C4-2B (cell line): ENCODE measurements at regions not wholly inside any gene's neighbourhood (a gene's known extent, or its start where the extent isn't known, plus 50 kb on each side); places are given as distances from the start of the nearest gene placed in this dataset.

Experiments used
- ZFX ChIP-seq: fragments of 450-650 bp; IDR thresholded peaks from 2 replicates; pipeline ENCODE4 v1.6.1; 2017
- TF ChIP-seq, protein P1 (sequence below): fragments of 450-650 bp; conservative IDR thresholded peaks from 2 replicates; pipeline ENCODE4 v1.5.1; 2017; ENCODE audit warnings: mild to moderate bottlenecking

DNA sequence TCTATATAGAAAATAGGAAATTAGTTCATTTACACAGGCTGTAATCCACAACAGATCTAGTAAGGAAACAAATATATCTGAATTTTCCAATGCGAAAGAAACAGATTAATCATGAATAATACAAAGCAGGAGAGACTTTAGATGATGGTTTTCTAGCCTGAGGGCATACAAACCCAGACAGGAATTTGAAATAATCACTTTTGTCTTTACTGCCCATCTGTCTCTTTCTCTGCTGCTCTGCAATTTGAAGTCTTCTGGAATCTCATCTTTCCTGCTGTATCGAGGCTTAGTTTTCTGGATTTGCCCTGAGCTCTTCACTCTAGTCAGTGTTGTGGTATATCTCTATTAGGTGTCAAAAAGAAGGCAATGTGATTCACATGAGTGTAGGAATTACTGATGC, 711.8 kb upstream of the FAM241A start:
- TF ChIP-seq, protein P1, sequence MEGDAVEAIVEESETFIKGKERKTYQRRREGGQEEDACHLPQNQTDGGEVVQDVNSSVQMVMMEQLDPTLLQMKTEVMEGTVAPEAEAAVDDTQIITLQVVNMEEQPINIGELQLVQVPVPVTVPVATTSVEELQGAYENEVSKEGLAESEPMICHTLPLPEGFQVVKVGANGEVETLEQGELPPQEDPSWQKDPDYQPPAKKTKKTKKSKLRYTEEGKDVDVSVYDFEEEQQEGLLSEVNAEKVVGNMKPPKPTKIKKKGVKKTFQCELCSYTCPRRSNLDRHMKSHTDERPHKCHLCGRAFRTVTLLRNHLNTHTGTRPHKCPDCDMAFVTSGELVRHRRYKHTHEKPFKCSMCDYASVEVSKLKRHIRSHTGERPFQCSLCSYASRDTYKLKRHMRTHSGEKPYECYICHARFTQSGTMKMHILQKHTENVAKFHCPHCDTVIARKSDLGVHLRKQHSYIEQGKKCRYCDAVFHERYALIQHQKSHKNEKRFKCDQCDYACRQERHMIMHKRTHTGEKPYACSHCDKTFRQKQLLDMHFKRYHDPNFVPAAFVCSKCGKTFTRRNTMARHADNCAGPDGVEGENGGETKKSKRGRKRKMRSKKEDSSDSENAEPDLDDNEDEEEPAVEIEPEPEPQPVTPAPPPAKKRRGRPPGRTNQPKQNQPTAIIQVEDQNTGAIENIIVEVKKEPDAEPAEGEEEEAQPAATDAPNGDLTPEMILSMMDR = no peak
- no peak for TF ChIP-seq ZFX
